Memory B cell (primary cell): ENCODE measurements at regions not wholly inside any gene's neighbourhood (a gene's known extent, or its start where the extent isn't known, plus 50 kb on each side); places are given as distances from the start of the nearest gene placed in this dataset.

Experiments
- ATAC-seq: fragments of 150-1000 bp; cut with Tn5 transposase; 2 replicates; pipeline ENCODE4 v1.10.0; 2021; ENCODE audit warnings: low read depth, mild to moderate bottlenecking, moderate library complexity
- DNase-seq, 2 donors: peaks; one replicate each; pipeline ENCODE4 v3.0.0; 2022; ENCODE audit warnings: low spot score in 2 of 2
- H3K27ac Mint-ChIP-seq: one replicate; pipeline ENCODE4 v1.8.0; 2022; ENCODE audit warnings: mild to moderate bottlenecking, moderate library complexity, mixed read lengths
- H3K27me3 Mint-ChIP-seq: one replicate; pipeline ENCODE4 v1.8.0; 2022; ENCODE audit warnings: mixed read lengths
- H3K36me3 Mint-ChIP-seq: one replicate; pipeline ENCODE4 v1.8.0; 2022; ENCODE audit warnings: mild to moderate bottlenecking, mixed read lengths
- H3K4me1 Mint-ChIP-seq: one replicate; pipeline ENCODE4 v1.8.0; 2022; ENCODE audit warnings: mixed read lengths
- H3K4me3 Mint-ChIP-seq: one replicate; pipeline ENCODE4 v1.8.0; 2022; ENCODE audit warnings: mild to moderate bottlenecking, moderate library complexity, mixed read lengths
- H3K9me3 Mint-ChIP-seq: one replicate; pipeline ENCODE4 v1.8.0; 2022; ENCODE audit warnings: mixed read lengths

DNA sequence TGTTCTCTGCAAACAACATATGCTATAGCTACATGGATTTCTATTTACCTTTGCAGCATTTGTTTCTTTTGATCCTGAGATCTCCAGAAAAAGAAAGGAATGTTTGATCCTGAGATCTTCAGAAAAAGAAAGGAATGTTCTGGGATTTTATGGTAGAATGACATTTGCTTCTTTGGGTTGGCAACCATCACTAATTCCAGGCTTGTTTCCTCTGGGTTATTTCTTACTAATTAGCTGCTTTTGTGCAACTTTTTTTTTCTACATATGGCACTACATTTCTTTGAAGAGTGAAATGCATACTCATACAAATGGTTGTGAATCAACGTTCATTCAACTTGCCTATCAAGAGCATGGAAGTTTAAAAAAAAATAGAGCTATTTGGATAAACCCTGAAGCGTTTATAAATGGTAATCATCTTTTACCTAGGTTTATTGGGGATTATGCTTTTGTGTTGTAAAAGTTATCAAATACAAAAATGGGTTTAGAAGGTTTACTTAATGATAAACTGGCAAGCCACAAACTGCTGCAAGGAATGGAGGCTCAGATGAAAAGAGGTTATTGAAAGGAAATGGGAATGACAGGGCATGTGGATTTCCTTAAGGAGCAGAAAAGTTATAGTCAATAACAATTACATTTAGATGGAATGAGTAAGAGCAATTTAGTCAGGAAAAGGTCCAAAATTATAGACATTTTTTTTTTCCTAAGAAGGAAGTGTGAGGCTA is 95.6 kb upstream of the PCDH18 start:
- Mint-ChIP-seq H3K4me3 (no peak overlapping the region), H3K4me1 (no peaks in the 10 kb centered on the region), H3K36me3 (no peaks in the 10 kb centered on the region), H3K27me3 (no peaks in the 10 kb centered on the region), H3K27ac (no peak overlapping the region), H3K9me3 (no peaks in the 10 kb centered on the region)
- DNase-seq (no peak), ATAC-seq (no peak)

DNA sequence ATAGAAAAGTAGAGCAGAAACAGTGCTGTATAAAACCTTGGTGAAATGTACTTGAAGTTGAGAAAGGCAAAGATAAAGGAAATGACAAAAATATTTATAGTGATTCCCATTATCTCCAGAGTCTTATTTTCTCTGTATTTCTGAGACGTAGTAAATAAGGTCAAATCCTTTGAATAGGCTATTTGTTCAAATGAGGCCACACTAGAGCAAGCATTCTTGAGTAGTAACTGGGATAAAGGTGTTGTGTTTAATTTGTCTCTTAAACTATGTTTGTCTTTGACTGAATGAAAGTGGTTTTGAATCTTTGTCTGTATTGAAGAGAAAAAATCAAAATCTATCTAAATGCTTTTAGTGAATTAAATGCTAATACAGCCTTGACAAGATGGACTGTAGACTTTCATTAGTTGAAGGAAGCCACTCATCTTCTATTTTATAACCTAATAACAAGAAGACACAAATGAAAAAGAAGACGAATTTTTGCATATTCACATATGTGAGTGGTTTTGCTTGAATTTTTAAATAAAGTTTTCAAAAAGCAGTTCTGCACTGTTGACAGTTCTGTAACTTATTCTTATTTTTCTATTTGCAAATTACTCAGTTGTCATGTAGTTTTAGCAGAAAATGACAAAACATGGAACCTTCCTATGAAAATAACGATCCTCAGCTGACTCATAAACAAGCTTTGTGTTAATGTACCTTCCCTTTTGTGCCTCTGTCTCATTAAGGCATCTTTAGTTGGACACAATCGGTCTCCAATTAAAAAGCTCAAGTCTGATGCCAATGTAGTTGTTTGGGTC is 94.8 kb upstream of the PCDH18 start:
- no peak for ATAC-seq
- no peak for DNase-seq
- Mint-ChIP-seq H3K27ac (no peak overlapping the region), H3K4me1 (no peaks in the 10 kb centered on the region), H3K9me3 (no peaks in the 10 kb centered on the region), H3K27me3 (no peaks in the 10 kb centered on the region), H3K4me3 (no peak overlapping the region), H3K36me3 (no peaks in the 10 kb centered on the region)

GRCh38 chr4:137623013-137623412 is 90.7 kb upstream of the PCDH18 start:
- H3K4me1 Mint-ChIP-seq: no peaks in the 10 kb centered on the region
- no peaks in the 10 kb centered on the region for H3K27me3 Mint-ChIP-seq
- DNase-seq (no peak), ATAC-seq (no peak)
- no peaks in the 10 kb centered on the region for H3K9me3 Mint-ChIP-seq
- no peaks in the 10 kb centered on the region for H3K36me3 Mint-ChIP-seq
- H3K4me3 Mint-ChIP-seq: no peak overlapping the region
- no peak overlapping the region for H3K27ac Mint-ChIP-seq

- H3K36me3 Mint-ChIP-seq: no peaks in the 10 kb centered on the region
- H3K4me1 Mint-ChIP-seq: no peaks in the 10 kb centered on the region
- H3K4me3 Mint-ChIP-seq: no peak overlapping the region
- no peak for ATAC-seq
- H3K9me3 Mint-ChIP-seq: no peaks in the 10 kb centered on the region
- H3K27me3 Mint-ChIP-seq: no peaks in the 10 kb centered on the region
- no peak overlapping the region for H3K27ac Mint-ChIP-seq
- no peak for DNase-seq
Measured at GRCh38 chr4:137621056-137621455, 88.8 kb upstream of the PCDH18 start.

DNA sequence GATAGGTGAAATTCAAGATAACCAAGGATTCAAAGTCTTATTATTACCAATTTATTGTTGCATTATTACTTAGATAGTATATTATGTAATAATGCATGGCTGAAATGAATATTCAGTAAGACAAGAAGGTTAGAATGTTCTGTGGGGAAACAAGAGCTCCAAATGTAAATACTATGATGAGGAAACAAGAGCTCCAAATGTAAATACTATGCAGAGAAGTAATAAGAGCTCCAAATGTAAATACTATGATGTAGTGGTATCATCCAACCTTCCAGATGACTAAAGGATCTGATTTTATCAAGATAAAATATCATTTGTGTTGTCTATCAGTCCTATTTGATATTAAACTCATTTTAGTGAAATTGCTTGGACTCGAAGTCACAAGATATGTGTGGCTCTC is 82.2 kb upstream of the PCDH18 start:
- no peak overlapping the region for H3K4me3 Mint-ChIP-seq
- no peaks in the 10 kb centered on the region for H3K9me3 Mint-ChIP-seq
- H3K36me3 Mint-ChIP-seq: no peaks in the 10 kb centered on the region
- no peak overlapping the region for H3K27ac Mint-ChIP-seq
- H3K4me1 Mint-ChIP-seq: no peaks in the 10 kb centered on the region
- DNase-seq (no peak), ATAC-seq (no peak)
- H3K27me3 Mint-ChIP-seq: no peaks in the 10 kb centered on the region

DNA sequence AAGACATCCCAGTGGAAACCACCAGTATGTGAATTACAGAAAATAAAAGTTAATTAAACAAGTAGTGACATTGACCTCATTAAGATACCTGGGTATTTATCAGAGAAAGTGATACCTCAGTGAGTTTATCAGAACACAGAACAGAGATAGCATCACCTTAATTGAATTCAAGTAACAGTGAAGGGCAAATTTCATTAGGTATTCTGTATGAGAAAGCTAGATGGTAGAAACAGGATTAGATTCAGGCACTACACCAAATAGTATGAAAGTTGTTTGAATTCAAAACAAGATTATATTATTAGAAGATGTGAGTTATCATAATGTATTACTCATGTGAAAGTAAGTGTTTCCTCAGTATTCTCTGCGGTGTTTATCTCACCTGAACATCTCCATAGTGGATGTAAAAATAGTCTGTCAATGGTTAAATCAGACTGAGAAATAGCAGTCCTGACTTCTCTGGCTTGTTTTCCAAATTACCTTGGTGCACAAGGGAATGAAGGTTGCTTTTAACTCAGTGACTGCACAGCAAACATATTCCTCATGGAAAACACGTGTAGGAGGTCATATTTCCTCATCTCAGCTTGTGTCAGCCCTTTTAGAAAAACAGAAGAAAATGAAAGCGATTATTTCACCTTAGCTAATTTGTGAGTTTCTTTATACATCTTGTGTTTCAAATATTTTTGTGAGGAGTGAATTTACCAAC is 79.9 kb upstream of the PCDH18 start:
- H3K4me3 Mint-ChIP-seq: no peak overlapping the region
- no peak for DNase-seq
- no peaks in the 10 kb centered on the region for H3K9me3 Mint-ChIP-seq
- H3K36me3 Mint-ChIP-seq: no peaks in the 10 kb centered on the region
- H3K27me3 Mint-ChIP-seq: no peaks in the 10 kb centered on the region
- ATAC-seq: no peak
- no peak overlapping the region for H3K27ac Mint-ChIP-seq
- H3K4me1 Mint-ChIP-seq: no peaks in the 10 kb centered on the region

GRCh38 chr4:137610960-137611359 is 78.7 kb upstream of the PCDH18 start:
- Mint-ChIP-seq H3K9me3 (no peaks in the 10 kb centered on the region), H3K27me3 (no peaks in the 10 kb centered on the region), H3K27ac (no peak overlapping the region), H3K4me1 (no peaks in the 10 kb centered on the region), H3K36me3 (no peaks in the 10 kb centered on the region), H3K4me3 (no peak overlapping the region)
- ATAC-seq (no peak), DNase-seq (no peak)

DNA sequence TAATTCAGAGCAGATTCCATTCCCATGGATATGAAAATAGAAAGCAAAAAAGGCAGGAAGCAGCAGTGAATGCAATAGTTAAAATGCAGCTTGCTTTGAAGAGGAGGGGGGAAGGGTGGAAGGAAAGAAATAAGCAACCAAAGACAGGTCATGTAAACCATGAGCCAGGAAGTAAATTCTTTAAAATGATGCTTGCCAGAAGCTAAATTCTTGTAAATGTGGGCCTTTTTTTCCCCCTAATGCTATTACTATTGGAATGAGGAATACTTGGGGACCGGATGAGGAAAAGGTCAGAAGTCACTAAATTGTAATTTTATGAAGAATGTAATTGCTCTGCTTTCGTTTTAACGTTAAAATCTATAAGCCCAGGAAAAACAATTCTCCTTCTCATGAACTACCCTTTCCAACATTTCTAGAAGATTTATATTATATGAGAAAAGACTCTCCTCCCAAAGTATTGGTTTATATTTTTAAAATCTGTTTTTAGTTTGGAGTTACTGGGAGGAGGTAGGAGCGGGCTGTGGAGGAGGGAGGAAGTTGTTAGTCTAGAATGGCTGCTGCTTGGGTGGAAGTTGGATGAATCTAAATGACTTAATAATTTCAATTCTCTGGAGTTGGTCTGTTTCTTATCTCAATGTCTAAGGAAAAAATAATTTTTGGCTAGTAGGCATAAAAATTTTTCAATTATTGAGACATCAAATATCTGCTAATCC is 77.6 kb upstream of the PCDH18 start:
- H3K27ac Mint-ChIP-seq: no peak overlapping the region
- DNase-seq (no peak), ATAC-seq (no peak)
- H3K4me3 Mint-ChIP-seq: no peak overlapping the region
- H3K9me3 Mint-ChIP-seq: peaks cover 1% of the 10 kb centered on the region
- no peaks in the 10 kb centered on the region for H3K27me3 Mint-ChIP-seq
- H3K4me1 Mint-ChIP-seq: no peaks in the 10 kb centered on the region
- H3K36me3 Mint-ChIP-seq: no peaks in the 10 kb centered on the region

GRCh38 chr4:137608085-137608484 is 75.8 kb upstream of the PCDH18 start:
- H3K9me3 Mint-ChIP-seq: peaks cover 2% of the 10 kb centered on the region
- H3K4me1 Mint-ChIP-seq: no peaks in the 10 kb centered on the region
- no peak for DNase-seq
- no peaks in the 10 kb centered on the region for H3K27me3 Mint-ChIP-seq
- no peak overlapping the region for H3K27ac Mint-ChIP-seq
- no peak overlapping the region for H3K4me3 Mint-ChIP-seq
- ATAC-seq: no peak
- H3K36me3 Mint-ChIP-seq: no peaks in the 10 kb centered on the region

GRCh38 chr4:137602436-137602835 is 70.1 kb upstream of the PCDH18 start:
- ATAC-seq (no peak), DNase-seq (no peak)
- Mint-ChIP-seq H3K27me3 (no peaks in the 10 kb centered on the region), H3K27ac (no peak overlapping the region), H3K9me3 (peaks cover 4% of the 10 kb centered on the region), H3K4me3 (no peak overlapping the region), H3K4me1 (no peaks in the 10 kb centered on the region), H3K36me3 (no peaks in the 10 kb centered on the region)

GRCh38 chr4:137601934-137602333 is 69.6 kb upstream of the PCDH18 start:
- Mint-ChIP-seq H3K4me3 (no peak overlapping the region), H3K4me1 (no peaks in the 10 kb centered on the region), H3K36me3 (no peaks in the 10 kb centered on the region), H3K27me3 (no peaks in the 10 kb centered on the region), H3K27ac (no peak overlapping the region), H3K9me3 (peaks cover 4% of the 10 kb centered on the region)
- ATAC-seq: no peak
- DNase-seq: no peak

DNA sequence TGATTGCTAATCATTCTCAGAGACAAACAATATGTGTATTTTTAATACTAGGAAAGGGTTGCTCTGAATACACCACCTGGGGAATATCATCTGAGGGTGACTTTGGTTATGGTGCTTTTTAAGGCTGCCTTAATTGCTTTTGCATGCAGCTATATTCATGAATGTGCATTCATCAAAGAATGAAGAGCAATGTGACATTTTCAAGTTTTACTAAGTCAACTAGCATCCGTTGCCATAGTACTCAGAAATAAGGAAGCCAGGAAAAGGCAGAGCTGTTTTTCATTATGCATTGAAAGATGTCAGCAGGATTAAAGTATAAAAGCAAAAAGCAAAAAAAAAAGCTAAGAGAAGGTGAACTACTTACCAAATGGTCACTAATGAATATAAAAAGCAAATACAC is 67.4 kb upstream of the PCDH18 start:
- peaks cover 3% of the 10 kb centered on the region for H3K9me3 Mint-ChIP-seq
- ATAC-seq (no peak), DNase-seq (no peak)

GRCh38 chr4:137597752-137598430 is 65.6 kb upstream of the PCDH18 start:
- no peak for DNase-seq
- Mint-ChIP-seq H3K27me3 (no peaks in the 10 kb centered on the region), H3K9me3 (peaks cover 3% of the 10 kb centered on the region), H3K27ac (no peak overlapping the region), H3K36me3 (no peaks in the 10 kb centered on the region), H3K4me3 (no peak overlapping the region), H3K4me1 (no peaks in the 10 kb centered on the region)
- no peak for ATAC-seq

More for the DNA sequence above, 67.4 kb upstream of the PCDH18 start:
- no peak overlapping the region for H3K4me3 Mint-ChIP-seq
- no peaks in the 10 kb centered on the region for H3K36me3 Mint-ChIP-seq
- H3K4me1 Mint-ChIP-seq: no peaks in the 10 kb centered on the region
- no peak overlapping the region for H3K27ac Mint-ChIP-seq
- H3K27me3 Mint-ChIP-seq: no peaks in the 10 kb centered on the region
